SK-N-SH (cell line): ENCODE measurements at regions not wholly inside any gene's neighbourhood (a gene's known extent, or its start where the extent isn't known, plus 50 kb on each side); places are given as distances from the start of the nearest gene placed in this dataset.

Experiments
- CTCF ChIA-PET: fragments of 300-600, 350-600 bp; formaldehyde crosslinking; extraction: SDS; loops from one replicate; lab custom pipeline; 2021; lab: Yijun Ruan, JAX
- POLR2A ChIA-PET: fragments of 350-600 bp; sonication (Branson Sonifier 250); formaldehyde crosslinking; extraction: SDS; loops from one replicate; lab custom pipeline; 2020; ENCODE audit warnings: antibody characterized with exemption, inconsistent platforms; lab: Yijun Ruan, JAX
- DNase-seq: peaks from one replicate; pipeline ENCODE4 v3.0.0; 2012
- H2AFZ ChIP-seq: fragments of 200-600 bp; sonication (generic); 2 replicates; pipeline ENCODE4 v1.8.1; 2016; ENCODE audit warnings: antibody characterized with exemption, mild to moderate bottlenecking, low read depth
- H3F3A ChIP-seq: fragments of 200-600 bp; sonication (generic); replicated peaks from 2 replicates; pipeline ENCODE3; 2016; ENCODE audit warnings: antibody characterized with exemption, mild to moderate bottlenecking; ENCODE audit not compliant: insufficient read depth
- H3K27ac ChIP-seq, 2 experiments: fragments of 200-500 bp in 1 of 2; fragments of 200-600 bp in 1 of 2; sonication (Bioruptor generic) in 1 of 2; sonication (generic), shearing (Covaris generic) in 1 of 2; 2 replicates each; pipeline versions ENCODE4 v1.5.1 to v1.6.1; 2014 to 2016; ENCODE audit warnings: low read depth in 2 of 2, inconsistent platforms in 1 of 2, low read length in 1 of 2, mild to moderate bottlenecking in 1 of 2, mixed read lengths in 1 of 2
- H3K27me3 ChIP-seq: fragments of 200-600 bp; sonication (generic), shearing (Covaris generic); 2 replicates; pipeline ENCODE4 v1.6.1; 2016; ENCODE audit warnings: mixed run types; ENCODE audit not compliant: insufficient read depth
- H3K36me3 ChIP-seq, 2 experiments: fragments of 200-500 bp in 1 of 2; fragments of 200-600 bp in 1 of 2; sonication (Bioruptor generic) in 1 of 2; sonication (generic) in 1 of 2; replicated peaks in 1 of 2; 2 replicates each; pipeline versions ENCODE3 to v1.5.1; 2014 to 2016; ENCODE audit warnings: low read length in 1 of 2, mild to moderate bottlenecking in 1 of 2; ENCODE audit not compliant: insufficient read depth in 2 of 2, control insufficient read depth in 1 of 2
- H3K4me1 ChIP-seq, 2 experiments: fragments of 200-500 bp in 1 of 2; fragments of 200-600 bp in 1 of 2; sonication (Bioruptor generic) in 1 of 2; sonication (generic), shearing (Covaris generic) in 1 of 2; 2 replicates each; pipeline versions ENCODE4 v1.5.1 to v1.6.1; 2014 to 2016; ENCODE audit warnings: low read depth in 1 of 2, low read length in 1 of 2, mixed run types in 1 of 2; ENCODE audit not compliant: insufficient read depth in 2 of 2, control insufficient read depth in 1 of 2
- H3K4me2 ChIP-seq: fragments of 200-600 bp; sonication (generic), shearing (Covaris generic); 2 replicates; pipeline ENCODE4 v1.6.1; 2017; ENCODE audit warnings: mixed run types
- H3K4me3 ChIP-seq, 2 experiments: fragments of 200-500 bp in 1 of 2; fragments of 200-600 bp in 1 of 2; sonication (Bioruptor generic) in 1 of 2; sonication (generic), shearing (Covaris generic) in 1 of 2; 2 replicates each; pipeline versions ENCODE4 v1.5.1 to v1.8.1; 2014 to 2016; ENCODE audit warnings: low read depth in 2 of 2, inconsistent platforms in 1 of 2, low read length in 1 of 2, mild to moderate bottlenecking in 1 of 2, mixed read lengths in 1 of 2, moderate library complexity in 1 of 2
- H3K79me2 ChIP-seq: fragments of 200-600 bp; sonication (generic); 2 replicates; pipeline ENCODE4 v1.8.1; 2017; ENCODE audit warnings: mild to moderate bottlenecking; ENCODE audit not compliant: insufficient read depth
- H3K9ac ChIP-seq: fragments of 200-600 bp; sonication (generic); 2 replicates; pipeline ENCODE4 v1.6.1; 2017; ENCODE audit warnings: mixed run types
- H3K9me2 ChIP-seq: fragments of 200-600 bp; sonication (generic); 2 replicates; pipeline ENCODE4 v1.6.1; 2017; ENCODE audit warnings: mixed run types
- H3K9me3 ChIP-seq: fragments of 200-600 bp; sonication (generic); 2 replicates; pipeline ENCODE4 v1.6.1; 2017; ENCODE audit warnings: mixed run types, mild to moderate bottlenecking, moderate library complexity
- H4K20me1 ChIP-seq: fragments of 200-600 bp; sonication (generic); 2 replicates; pipeline ENCODE4 v1.6.1; 2017; ENCODE audit warnings: mild to moderate bottlenecking, mixed run types; ENCODE audit not compliant: insufficient read depth
- CTCF ChIP-seq: fragments of 200-600 bp; sonication (generic); IDR thresholded peaks from 2 replicates; pipeline ENCODE4 v1.6.1; 2017; ENCODE audit warnings: antibody characterized with exemption, mild to moderate bottlenecking, moderate library complexity
- EZH2phosphoT487 ChIP-seq: fragments of 200-600 bp; sonication (generic); IDR thresholded peaks from 2 replicates; pipeline ENCODE4 v1.6.1; 2017; ENCODE audit warnings: low read depth, mixed run types, mild to moderate bottlenecking, antibody characterized with exemption, moderate library complexity, borderline replicate concordance
- FOXJ3 ChIP-seq: sonication (generic); formaldehyde crosslinking; IDR thresholded peaks from 2 replicates; pipeline ENCODE4 v1.5.1; 2020; ENCODE audit warnings: mild to moderate bottlenecking, missing genetic modification reagents
- FOXM1 ChIP-seq: IDR thresholded peaks from 2 replicates; pipeline ENCODE4 v1.4.0; 2012; ENCODE audit warnings: low read depth, mild to moderate bottlenecking
- GATA2 ChIP-seq: sonication (generic); formaldehyde crosslinking; IDR thresholded peaks from 2 replicates; pipeline ENCODE4 v1.5.0; 2020; ENCODE audit warnings: mild to moderate bottlenecking, missing genetic modification reagents
- IRF3 ChIP-seq: fragments of 150-350 bp; IDR thresholded peaks from 2 replicates; pipeline ENCODE4 v1.6.1; 2016; ENCODE audit warnings: mild to moderate bottlenecking, low read depth, low read length
- MAX ChIP-seq: IDR thresholded peaks from 2 replicates; pipeline ENCODE4 v1.4.0; 2012; ENCODE audit warnings: low read depth
- MEF2A ChIP-seq: IDR thresholded peaks from 2 replicates; pipeline ENCODE4 v1.4.0; 2012; ENCODE audit warnings: low read depth, borderline replicate concordance
- MXI1 ChIP-seq: IDR thresholded peaks from 2 replicates; pipeline ENCODE4 v1.6.1; 2012; ENCODE audit warnings: mild to moderate bottlenecking, low read depth, low read length, improper control_type of control experiment
- PBX3 ChIP-seq: IDR thresholded peaks from 2 replicates; pipeline ENCODE4; 2012
- REST ChIP-seq: IDR thresholded peaks from 2 replicates; pipeline ENCODE4 v1.6.1; 2012; ENCODE audit warnings: mild to moderate bottlenecking, low read depth, low read length, moderate library complexity
- RXRA ChIP-seq: IDR thresholded peaks from 2 replicates; pipeline ENCODE4 v1.4.0; 2012; ENCODE audit warnings: low read depth, mild to moderate bottlenecking, borderline replicate concordance
- TEAD4 ChIP-seq: IDR thresholded peaks from 2 replicates; pipeline ENCODE4 v1.4.0; 2012; ENCODE audit warnings: mild to moderate bottlenecking, borderline replicate concordance; ENCODE audit not compliant: insufficient read depth
- USF1 ChIP-seq: IDR thresholded peaks from 2 replicates; pipeline ENCODE4 v1.4.0; 2012; ENCODE audit warnings: low read depth, borderline replicate concordance
- YY1 ChIP-seq: IDR thresholded peaks from 2 replicates; pipeline ENCODE4 v1.4.0; 2012; ENCODE audit warnings: low read depth, mild to moderate bottlenecking
- WGBS: methylation state at CpG from one replicate; pipeline ENCODE4 v1.1.6; 2017; ENCODE audit warnings: low lambda C conversion rate; 5-methylcytosine and 5-hydroxymethylcytosine counted together

GRCh38 chr13:80199585-80200292 is 141.2 kb downstream of the SPRY2 start:
- Histone ChIP-seq H3K9ac (no peak overlapping the region), H3K4me1 (no peaks in the 10 kb centered on the region; a peak in 1 of 4 replicates), H2AFZ (peak overlapping the region; percentile 4; the same call in 1 of the 2 replicates), H3K79me2 (no peaks in the 10 kb centered on the region), H3K36me3 (no peaks in the 10 kb centered on the region), H3K9me2 (no peaks in the 10 kb centered on the region), H4K20me1 (no peaks in the 10 kb centered on the region), H3K27ac (no peak overlapping the region), H3K9me3 (no peaks in the 10 kb centered on the region), H3K27me3 (no peaks in the 10 kb centered on the region), H3K4me3 (no peak overlapping the region), H3K4me2 (no peak overlapping the region), H3F3A (no peaks in the 10 kb centered on the region)
- ChIA-PET POLR2A (no interaction called here), CTCF (no interaction called here)
- 51% methylated on average over 3 of the region's 3 CpGs for WGBS
- DNase-seq = no peak
- TF ChIP-seq FOXJ3 (CRISPR knock-in tag) (no peak), USF1 (no peak), TEAD4 (no peak), MXI1 (no peak), CTCF (no peak), MEF2A (no peak)

- no peaks in the 10 kb centered on the region for H3K9me2 ChIP-seq
- no peak overlapping the region for H3K27ac ChIP-seq
- no peaks in the 10 kb centered on the region; a peak in 1 of 4 replicates for H3K4me1 ChIP-seq
- H3K9me3 ChIP-seq = no peaks in the 10 kb centered on the region
- ChIA-PET CTCF (no interaction called here), POLR2A (no interaction called here)
- no peak overlapping the region for H3K4me2 ChIP-seq
- WGBS = 93% methylated on average over 4 of the region's 4 CpGs
- H3K36me3 ChIP-seq = no peaks in the 10 kb centered on the region
- H3F3A ChIP-seq = no peaks in the 10 kb centered on the region
- DNase-seq = no peak
- no peak overlapping the region for H3K4me3 ChIP-seq
- no peaks in the 10 kb centered on the region for H3K27me3 ChIP-seq
- H2AFZ ChIP-seq = no peak overlapping the region
- H4K20me1 ChIP-seq = no peaks in the 10 kb centered on the region
- H3K79me2 ChIP-seq = no peaks in the 10 kb centered on the region
- no peak overlapping the region for H3K9ac ChIP-seq
- no peak for TF ChIP-seq EZH2phosphoT487
- no peak for TF ChIP-seq MAX
- TF ChIP-seq YY1 = no peak
- TF ChIP-seq GATA2 (CRISPR knock-in tag) = no peak
- no peak for TF ChIP-seq IRF3
- TF ChIP-seq FOXM1 = no peak
- TF ChIP-seq CTCF = no peak
- no peak for TF ChIP-seq RXRA
- TF ChIP-seq REST = no peak
- no peak for TF ChIP-seq PBX3
Observed at GRCh38 chr13:80199067-80199466, 141.9 kb downstream of the SPRY2 start.
